CMK (cell line): ENCODE measurements at regions not wholly inside any gene's neighbourhood (a gene's known extent, or its start where the extent isn't known, plus 50 kb on each side); places are given as distances from the start of the nearest gene placed in this dataset.

Source experiments
- DNase-seq: peaks from one replicate; pipeline ENCODE4 v3.0.0-alpha.2; 2010; ENCODE audit warnings: low read depth

DNA sequence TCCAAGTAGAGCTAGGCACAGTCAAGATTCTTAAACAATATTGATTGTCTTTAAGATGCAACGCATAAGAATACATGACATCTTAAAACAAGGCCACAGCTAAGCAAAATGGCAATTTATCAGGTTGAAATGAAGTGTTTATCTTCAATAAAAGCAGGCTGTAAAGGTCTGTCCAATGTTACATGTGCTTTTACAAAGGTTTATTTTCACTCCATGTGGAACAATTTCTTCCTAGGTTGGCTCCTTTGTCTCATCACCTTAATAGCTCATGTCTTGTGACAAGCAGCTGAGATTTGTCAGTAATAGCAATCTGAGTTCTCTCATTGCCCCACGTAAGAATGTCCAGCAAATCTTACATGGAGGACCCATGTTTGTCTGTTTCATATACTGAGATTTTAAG lies 437.6 kb downstream of the GPAM start:
- no peak for DNase-seq

- no peak for DNase-seq
Measured at GRCh38 chr10:111747751-111748150, 435.8 kb downstream of the GPAM start.

GRCh38 chr10:111748184-111748583 lies 435.4 kb downstream of the GPAM start:
- no peak for DNase-seq

GRCh38 chr10:111750165-111750849 lies 433.3 kb downstream of the GPAM start:
- no peak for DNase-seq

DNA sequence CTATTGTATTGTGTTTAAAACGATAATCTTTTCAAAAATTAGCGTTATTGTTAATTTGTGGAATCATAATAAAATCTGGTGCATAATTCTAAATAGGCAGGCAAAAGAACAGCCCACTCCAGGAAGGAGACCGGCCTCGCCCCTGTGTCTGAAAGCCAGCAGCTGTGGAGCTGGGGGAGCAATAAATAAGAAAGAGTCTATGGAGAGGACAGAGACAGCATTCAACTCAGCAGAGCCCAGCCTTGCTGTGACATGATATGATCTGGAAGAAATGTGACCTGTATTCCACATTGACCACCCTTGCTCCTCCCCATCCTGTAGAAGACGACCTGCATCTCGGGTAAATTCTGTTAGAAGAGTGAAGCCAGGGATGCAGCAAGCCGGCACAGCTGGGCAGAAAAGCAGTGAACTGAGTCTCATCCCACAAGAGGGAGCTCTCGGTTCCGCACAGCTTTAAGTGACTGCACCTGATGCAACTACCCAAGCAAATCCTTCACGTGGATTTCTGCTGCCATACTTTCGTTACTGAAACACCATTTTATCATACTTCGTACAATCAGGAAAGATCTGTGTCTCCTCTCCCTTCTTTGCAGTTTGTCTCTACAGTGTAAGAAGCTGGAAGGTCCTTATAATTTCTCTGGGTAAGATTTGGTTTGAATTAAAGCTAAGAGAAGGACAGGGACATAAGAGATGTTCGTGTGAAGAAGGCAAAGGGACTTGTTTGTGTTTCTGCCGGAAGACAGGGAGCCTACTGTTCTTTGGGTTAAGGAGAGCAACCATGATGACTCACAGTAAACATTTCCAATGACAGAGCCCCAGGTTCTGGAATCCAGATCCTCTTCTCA lies 427.1 kb downstream of the GPAM start:
- DNase-seq = no peak

DNA sequence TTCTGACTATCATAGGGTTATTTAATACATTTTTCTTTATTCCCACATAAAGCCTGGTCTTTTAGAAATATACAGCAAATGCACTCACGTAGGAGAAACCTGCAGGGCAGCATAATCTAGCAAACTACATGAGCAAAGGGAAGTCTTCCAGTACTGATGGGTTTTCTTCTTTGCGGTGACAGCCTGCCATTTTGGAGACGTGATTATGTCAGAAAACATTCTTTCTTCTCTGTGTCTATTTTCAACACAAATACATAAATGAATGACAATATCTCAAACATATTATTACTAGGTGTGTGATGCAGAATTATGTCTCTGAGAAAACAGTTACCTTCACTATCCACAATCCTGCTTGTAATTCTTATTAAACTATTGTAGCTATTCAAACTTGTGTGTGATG lies 425.0 kb downstream of the GPAM start:
- DNase-seq = no peak

- no peak for DNase-seq
Measured at GRCh38 chr10:111762114-111762513, 421.5 kb downstream of the GPAM start.

- DNase-seq = no peak
Measured at GRCh38 chr10:111765216-111765615, 418.3 kb downstream of the GPAM start.

DNA sequence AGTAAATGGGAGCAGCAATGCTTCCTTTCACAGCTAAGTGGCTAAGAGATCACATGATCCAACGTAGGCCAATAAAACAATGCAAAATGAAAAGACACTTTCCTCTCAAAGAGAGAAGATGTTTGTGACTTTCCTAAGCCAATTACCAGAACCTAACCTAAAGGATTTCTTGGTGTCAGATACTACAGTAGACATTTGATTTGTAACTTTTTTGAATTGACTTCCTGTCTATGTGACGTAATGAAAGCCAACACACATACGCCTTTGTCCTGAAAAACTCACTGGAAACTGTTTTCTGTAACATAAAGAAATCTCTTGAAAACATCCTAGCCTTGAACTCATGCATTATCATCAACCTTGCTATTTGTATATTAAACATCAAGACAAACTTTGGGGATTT lies 417.1 kb downstream of the GPAM start:
- DNase-seq = no peak

GRCh38 chr10:111767661-111768060 lies 415.9 kb downstream of the GPAM start:
- DNase-seq = no peak

GRCh38 chr10:111773950-111774349 lies 409.6 kb downstream of the GPAM start:
- DNase-seq = no peak

- no peak for DNase-seq
Measured at GRCh38 chr10:111774486-111774885, 409.1 kb downstream of the GPAM start.

DNA sequence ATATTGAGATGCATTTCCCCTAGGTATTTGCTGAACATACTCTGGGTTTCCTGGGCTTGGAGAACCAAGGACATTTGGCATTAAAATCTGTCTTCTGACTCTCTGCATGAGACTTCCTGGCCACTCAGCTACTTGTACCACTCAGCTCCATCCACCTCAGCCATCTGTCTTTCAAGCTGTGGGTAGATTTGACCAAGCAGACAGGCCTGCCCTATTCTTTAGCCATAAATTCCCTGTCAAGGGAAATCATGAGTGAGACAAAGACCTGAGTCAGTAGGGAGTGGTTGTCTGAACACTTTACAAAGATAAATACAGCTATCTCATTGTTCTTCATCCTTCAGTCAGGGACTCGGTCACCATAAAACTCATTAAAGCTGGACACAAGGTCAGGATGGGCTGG lies 399.1 kb downstream of the GPAM start:
- no peak for DNase-seq

- no peak for DNase-seq
Measured at GRCh38 chr10:111784946-111785465, 398.6 kb downstream of the GPAM start.

DNA sequence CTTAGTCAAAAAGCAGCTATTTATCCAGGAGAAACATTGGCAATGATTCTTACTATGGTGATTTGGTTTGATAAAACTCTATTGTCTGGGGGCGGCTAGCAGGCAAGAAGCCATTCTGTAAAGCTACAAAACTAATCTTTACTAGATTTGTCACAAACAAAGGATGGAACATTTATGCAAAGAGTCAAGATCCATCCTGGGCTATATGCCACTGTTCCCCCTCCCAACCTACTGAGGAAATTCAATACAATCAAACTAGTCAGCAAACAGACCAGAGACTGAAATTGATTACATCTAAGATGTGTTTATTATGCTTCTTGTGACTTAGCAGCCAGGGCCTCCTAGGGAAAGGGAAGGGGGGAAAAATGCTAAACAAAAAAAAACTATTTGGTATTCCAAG lies 397.6 kb downstream of the GPAM start:
- DNase-seq = no peak

DNA sequence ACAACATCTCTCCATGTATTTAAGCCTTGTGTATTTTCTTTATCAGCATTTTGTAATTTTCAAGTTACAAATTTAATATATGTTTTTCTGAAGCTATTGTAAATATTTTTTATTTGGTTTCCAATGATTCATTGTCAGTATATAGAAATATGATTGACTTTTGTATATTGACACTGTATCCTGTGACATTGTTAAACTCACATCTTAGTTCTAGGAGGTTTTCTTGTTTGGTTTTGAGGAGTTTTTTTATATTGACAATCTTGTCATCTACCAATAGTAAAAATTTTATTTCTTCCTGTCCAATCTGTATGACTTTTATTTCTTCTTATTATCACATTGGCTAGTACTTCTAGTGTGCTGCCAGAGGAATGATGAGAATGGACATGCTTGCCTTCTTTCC lies 393.7 kb downstream of the GPAM start:
- no peak for DNase-seq

DNA sequence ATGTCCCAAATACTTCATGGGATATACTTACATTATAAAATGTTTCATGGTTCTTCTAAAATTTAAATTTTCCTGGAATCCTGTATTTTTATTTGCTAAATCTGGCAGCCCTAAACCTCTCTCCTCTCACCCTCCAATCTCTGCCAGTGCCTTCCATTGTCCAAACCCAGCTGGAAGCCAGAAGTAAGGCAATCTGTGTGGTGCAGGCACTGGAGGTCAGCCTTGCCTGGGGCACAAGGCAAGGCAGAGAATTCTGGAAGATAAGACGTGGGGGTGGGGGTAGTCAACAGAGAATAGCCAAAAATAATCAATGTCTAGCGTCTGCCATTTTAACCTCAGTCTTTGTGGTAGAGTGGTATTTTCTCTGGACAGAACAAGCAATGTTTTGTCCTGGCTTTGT lies 381.7 kb downstream of the GPAM start:
- DNase-seq = no peak

DNA sequence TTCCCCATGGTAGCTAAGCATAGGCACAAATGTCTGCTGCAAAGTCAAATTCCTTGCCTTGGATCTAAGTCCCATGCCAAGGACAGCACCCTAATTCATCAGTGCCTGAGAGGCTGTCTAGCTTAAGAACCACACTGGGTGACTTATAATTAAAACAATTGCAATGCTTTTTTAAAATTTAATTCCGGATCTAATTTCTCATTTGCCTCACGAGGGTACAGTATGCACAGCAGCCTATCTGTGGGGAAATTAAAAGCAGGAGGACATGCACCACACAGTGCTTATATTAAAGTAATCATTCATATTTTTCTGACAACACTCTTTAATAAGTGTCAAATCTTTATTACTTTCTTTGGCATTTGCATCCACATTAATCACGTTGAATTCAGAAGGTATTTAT lies 378.8 kb downstream of the GPAM start:
- DNase-seq = no peak

DNA sequence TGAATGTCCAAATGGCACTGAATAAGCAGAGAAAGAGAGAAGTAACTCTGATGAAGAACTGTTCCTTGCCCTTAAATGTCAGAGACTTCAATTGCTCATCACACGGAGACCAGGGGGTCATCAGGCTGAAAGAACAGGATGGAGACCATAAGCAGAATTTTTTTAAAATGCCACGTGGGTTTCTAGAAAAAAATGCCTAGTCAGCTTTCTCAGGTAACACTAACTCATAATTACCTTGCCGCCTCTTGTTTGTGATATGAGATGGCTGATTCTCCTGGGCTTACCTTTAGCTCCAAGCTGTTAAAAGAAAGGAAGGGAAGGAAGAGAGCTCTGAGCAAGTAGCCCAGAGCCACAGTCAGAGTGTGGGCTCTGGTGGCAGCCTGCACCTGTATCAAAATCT lies 372.0 kb downstream of the GPAM start:
- DNase-seq = no peak

DNA sequence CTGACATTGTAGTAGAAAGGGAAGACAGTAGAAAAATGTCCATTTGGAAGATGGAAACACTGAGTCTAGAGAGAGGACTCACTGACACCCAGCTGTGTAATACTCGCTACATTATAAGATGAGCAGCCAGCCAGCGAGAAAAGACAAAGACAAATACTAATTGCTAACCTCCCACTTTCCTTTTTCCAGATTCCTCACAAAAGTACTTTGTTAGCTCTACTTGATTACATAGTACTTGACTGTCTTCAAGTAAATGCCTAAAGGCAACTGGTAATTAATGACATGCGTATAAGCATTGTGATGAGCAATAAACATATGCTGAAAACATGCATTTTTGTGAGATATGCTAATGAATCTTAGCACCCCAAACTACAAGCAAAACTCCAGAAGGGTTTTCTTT lies 363.1 kb downstream of the GPAM start:
- no peak for DNase-seq

GRCh38 chr10:111821871-111822270 lies 361.7 kb downstream of the GPAM start:
- DNase-seq = no peak

DNA sequence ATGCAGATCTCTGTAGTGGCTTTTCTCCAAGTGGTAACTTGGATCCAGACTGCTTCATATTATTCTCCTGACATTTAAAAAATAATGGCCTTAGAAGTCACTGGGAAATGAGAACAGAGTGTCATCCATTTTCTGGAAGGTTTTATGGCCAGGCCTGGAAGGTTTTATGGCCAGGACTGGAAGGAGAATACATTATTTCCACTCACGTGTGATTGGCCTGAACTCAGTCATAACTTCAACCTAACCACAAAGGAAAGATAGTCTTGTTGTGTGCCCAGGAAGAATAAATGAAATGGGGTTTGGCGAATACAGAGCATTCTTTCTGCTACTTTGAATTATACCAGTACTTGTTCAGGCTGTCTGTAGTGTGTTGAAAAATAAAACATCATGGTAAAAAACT lies 360.9 kb downstream of the GPAM start:
- DNase-seq = no peak

GRCh38 chr10:111824128-111824527 lies 359.4 kb downstream of the GPAM start:
- no peak for DNase-seq

- no peak for DNase-seq
Measured at GRCh38 chr10:111830359-111830758, 353.2 kb downstream of the GPAM start.
